Activated T-cell treated with anti-CD3 and anti-CD28 coated beads for 24 hours (primary cell): ENCODE measurements at regions not wholly inside any gene's neighbourhood (a gene's known extent, or its start where the extent isn't known, plus 50 kb on each side); places are given as distances from the start of the nearest gene placed in this dataset.

Experiments used
- DNase-seq: peaks from one replicate; pipeline ENCODE4 v3.0.0-alpha.2; 2020; ENCODE audit warnings: low read depth

GRCh38 chr11:129324533-129325175, 51.0 kb upstream of the BARX2 start:
- DNase-seq = no peak

DNA sequence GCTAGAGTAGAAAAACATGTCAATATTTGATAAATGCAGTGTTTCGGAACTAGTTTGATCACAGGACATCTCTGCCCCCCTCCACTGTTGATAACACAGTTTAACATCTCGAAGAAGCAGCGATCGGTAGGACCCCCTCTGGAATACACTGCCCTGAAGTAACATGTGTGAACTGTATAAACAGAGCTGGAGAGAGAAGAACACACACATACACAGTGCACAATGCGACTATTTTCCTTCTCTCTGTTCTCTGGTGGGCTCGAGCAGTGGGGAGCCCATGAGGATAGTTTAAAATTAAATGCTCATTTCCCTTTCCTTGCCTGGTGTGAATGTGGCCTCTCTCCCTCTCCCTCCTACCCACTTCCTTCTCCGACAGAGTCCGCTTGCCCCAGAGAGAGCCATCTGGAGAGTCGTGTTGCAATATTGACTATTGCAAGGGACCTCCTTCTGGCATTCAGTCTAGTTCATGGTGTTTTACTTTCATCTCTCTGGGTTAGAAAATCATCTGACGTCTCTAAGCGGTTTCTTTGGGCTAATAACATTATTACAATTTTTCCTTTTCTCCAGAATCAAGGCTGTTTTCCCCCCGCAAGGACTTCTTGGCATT, 51.6 kb upstream of the BARX2 start:
- DNase-seq = no peak

DNA sequence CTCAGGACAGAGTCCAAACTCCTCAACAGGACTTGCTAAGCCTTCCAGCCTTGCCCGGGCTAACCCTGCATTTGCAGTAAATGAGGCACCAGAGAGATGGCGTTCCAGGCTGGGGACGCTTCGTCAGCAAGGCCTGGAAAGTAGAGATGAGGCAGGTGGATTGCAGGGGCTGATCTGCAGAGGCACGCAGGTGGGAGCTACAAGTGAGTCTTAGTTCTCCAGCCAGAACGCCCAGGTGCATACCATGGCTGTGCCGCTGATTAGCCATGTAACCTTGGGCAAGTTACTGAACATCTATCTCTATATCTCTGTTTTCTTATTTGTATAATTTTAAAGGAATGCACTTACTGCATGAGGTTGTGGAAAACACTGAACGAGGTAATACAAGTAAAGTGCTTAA, 52.7 kb upstream of the BARX2 start:
- DNase-seq = no peak

GRCh38 chr11:129321076-129321475, 54.6 kb upstream of the BARX2 start:
- DNase-seq = no peak

DNA sequence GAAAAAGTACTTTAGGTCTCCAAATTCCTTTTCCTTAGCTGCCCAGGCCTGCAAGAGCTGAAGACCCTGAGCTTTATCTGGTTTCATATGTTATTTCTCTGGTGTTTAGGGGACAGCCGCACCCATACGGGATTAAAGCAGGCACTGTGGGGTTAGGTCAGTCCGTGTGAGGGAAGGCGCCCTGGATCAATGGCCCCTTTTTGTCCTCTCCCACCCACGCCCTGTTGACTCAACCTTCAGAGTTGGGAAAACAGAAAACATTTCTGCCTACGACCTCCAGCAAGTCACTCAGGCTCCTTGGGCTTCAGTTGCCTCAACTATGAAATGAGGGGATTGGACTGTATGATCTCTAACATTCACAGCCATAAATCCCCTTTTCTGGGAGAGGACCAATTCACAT, 55.2 kb upstream of the BARX2 start:
- no peak for DNase-seq

DNA sequence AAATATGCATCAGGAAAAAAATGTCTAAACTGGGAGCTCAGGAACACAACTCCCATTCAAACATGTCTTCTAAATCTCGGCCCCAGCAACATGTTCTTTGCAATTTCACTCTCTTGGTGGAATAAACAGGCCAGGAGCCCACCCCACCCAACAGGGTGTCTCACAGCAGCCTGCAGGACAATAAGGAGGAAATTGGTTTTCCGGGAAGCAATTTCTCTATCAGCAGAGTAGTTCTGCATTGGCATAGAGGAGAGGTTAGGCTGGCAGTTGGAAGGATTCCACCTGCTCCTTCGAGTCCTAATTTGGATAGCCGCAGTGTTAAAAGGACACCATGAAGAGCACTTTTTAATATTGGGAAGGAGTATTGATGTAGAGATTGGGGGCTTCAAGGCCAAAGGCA, 55.9 kb upstream of the BARX2 start:
- no peak for DNase-seq

DNA sequence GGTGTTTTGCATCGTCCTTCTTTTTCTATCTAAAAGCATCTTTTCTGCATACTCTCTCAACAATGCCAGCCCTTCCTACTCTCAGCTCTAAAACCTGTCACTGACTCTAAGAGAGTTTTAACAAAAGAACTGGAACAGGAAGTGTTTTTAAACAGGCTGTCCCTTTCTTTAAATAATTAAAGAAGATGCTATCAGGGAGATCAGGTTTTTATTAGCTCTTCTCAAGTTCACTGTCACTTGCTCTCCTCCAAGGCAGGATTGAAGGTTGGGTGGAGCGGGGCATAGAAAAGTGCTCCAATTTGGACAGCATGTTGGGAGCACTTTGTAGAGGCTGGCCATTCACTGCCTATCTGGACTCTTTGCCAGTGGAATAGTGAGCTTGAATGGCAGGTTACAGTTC, 56.4 kb upstream of the BARX2 start:
- DNase-seq = no peak

DNA sequence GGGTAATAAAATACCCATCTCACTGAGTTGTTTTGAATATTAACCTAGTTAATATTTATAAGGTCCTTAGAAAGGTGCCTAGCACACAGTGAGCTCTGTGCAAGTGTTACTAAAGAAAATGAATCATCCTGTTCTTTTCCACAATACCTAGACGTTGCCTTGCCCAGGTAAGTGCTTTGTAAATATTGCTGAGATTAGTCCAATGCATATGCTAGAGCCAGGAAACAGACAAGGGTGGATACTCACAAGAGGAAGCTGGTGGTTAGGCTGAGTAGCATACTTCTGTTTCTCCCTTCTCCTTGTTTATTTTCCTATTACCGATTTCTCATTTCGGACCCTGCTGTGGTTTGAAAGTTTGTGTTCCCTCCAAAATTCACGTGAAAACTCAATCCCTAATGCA, 58.1 kb upstream of the BARX2 start:
- no peak for DNase-seq

DNA sequence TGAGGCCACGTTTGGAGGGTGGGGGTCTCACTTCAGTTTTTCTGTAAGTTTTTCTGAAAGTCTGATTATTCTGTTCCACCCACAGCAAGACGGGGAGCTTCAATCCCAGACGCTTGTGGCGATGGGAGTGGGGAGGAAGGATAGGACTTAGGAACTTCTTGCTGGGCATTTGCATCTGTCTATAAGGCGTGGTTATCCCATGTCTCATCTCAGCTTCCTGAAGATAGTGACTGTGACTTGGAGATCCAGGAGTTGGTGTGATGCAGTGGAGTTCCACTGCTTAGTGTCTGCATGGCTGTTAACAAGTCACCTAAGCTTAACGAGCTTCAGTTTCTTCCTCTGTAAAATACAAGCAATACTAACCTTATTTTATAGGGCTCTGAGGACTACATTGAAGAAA, 58.9 kb upstream of the BARX2 start:
- no peak for DNase-seq

DNA sequence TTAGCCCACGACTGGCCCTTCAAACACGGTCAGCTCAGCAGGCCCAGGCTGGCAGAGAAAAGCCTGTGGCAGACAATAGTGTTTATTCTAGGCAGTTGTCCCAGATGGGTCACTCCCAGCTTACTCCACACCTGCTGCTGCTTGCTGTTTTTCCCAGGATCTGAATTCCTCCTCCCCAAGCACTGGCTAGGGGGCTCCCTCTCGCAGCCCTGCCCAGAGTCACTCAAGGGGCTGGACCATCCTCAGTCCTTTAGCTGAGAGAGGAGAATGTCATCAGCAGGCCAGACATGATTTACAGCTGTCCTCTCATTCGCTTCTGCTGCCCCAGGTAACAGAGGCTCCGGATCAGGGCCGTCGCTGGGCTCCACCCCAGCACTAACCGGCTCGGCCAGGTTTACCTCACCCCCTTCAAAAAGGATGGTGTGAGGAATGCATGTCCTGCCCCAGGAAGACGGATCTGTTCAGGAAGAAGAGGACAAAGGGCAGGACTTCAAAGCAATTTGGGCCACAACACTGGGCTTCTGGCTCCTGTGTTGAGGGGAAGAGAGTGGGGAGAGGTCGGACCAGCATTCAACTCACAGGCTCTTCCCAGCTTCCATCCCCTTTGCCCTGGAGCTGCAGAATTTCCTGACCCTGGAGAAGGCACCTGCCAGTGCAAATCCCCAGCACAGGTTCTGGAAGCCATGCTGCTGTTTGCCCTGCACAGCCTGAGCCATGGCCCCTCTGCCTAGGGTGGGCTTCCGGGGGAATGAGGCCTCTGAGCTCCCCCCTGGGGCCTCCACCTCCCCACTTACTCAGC, 59.7 kb upstream of the BARX2 start:
- no peak for DNase-seq

DNA sequence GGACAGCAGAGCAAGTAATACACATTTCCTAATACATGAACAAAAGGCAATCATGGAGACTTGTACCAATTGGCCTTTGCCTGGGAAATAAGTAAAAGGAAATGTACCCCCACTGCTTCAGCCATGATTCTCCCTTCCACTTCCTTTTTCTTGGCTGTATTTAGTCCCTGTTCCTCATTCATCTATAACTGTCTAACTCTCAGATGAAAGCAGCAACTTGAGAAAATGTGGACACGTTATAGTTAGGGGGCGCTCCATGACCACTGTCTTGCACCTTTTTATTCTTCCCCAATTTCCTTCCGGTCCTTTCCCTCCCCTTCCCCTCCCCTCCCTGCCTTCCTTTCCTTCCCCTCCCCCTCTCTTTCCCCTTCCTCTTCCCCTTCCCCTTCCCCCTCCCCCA, 61.3 kb upstream of the BARX2 start:
- no peak for DNase-seq

DNA sequence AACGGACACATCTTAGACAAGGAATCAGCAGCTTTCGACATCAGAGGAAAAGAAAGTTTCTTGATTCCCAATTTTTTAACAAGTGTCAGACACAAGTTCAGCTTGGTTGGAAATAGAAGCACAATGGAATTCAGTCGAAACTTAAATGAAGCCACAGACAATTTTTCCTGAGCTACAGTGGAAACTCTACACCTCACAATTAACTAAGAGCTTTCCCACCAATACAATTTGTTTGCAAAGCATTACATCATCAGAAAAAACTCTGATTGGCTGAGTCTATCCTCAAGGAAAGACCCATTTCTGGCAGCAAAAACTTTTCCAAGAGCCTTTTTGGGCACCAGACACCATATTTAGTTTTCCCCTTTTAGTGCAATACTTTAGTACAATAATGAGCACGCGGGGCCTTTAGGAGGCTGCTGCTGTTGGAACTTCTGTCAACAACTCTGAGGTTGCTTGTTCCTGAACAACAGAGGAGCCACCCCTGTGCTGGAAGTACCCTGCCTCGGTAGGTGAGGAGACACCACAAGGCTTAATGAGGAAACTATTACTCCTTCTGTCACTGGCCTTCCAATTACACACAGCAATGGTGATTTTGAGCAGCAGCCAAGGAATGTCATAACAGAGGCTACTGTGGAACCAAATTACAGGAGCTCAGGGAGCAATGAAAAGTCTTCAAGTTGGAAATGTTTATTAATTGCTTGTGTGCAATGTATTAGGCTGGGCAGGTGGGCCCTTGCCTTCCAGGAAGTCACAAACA, 61.9 kb upstream of the BARX2 start:
- DNase-seq = no peak

DNA sequence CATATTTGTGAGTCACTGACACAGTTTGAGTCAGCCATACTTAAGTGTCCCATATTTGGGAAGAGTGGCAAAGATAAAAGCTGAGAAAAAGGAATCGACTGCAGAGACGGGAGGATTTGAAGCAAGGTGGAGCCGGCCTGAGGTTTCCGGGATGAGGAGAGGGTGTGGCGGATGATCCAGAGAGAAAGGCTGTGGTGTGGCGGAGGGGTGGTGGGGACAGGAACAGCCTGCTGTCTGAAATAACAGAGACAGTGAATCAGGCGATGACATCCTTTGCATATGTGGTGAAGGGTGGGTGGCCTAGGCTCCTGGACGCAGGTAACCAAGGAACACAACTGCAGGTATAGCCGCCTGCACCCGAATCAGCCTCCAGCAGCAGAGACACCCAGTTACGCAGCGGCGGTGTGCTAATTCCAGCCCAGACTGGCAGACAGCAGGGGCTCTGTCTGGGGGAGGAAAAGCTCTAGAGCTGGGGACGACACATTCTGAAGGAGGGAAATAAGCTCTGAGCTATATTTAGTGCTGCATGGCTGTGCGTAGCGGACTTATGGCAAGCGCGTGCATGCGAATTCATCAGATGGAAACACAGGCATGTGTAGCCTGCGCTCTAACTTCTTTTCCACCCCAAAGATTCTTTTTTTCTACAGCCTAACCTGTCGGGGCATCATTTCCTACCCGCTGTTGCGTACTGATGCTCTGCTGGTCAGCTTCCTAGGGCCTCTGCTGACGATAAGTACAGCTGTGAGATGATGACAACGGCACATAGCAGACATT, 62.7 kb upstream of the BARX2 start:
- no peak for DNase-seq

GRCh38 chr11:129308241-129308865, 67.3 kb upstream of the BARX2 start:
- DNase-seq = no peak

DNA sequence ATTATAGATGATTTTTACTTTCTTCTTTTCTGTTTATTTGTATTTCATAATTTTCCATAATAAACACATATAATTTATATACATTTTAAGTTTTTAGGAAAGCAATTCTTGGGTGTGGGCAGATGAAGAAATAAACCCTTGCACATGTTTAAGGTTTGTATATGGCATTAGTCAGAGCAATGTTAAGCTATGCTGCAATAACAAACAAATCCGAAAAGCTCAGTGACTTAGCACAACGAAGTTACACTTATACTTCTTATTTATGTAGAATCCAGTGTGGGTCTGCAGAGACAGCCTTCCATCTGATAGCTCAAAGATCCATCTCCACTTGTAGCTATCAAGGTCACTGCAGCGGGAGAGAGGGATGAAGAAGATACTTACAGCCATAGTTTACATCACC, 68.5 kb upstream of the BARX2 start:
- DNase-seq = no peak

DNA sequence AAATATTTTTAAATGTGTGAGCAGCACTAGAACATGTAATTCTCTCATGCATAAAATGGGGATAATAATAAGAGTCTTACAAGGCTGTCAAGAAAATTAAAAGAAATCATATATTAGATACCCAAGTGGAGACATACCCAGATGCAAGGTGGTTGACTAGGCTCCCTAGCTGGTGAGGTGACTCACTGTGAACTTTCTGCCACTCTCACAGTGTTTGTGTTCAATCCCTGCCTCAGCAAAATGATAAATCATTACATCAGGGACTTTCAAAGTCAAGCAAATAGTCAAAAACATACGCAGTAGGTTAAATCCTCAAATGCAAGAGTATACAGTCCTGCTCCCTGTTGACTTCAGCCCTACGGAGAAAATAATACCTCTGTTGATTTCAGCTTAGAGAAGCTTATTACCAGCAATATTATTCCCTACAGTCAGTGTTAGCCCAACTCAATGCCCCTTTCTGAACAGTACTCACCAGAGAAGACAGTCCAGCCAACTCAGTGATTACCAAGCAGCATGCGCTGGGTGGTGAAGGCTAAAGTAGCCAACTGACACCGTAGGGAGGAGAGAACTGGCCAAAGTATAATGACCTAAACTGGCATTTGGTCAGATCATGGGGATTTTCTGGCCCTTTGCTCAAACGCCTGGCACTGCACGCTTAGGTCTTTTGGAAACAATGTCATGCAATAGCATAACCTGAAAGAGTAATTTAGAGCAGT, 73.1 kb upstream of the BARX2 start:
- DNase-seq = no peak

GRCh38 chr11:129300099-129300498, 75.5 kb upstream of the BARX2 start:
- no peak for DNase-seq

DNA sequence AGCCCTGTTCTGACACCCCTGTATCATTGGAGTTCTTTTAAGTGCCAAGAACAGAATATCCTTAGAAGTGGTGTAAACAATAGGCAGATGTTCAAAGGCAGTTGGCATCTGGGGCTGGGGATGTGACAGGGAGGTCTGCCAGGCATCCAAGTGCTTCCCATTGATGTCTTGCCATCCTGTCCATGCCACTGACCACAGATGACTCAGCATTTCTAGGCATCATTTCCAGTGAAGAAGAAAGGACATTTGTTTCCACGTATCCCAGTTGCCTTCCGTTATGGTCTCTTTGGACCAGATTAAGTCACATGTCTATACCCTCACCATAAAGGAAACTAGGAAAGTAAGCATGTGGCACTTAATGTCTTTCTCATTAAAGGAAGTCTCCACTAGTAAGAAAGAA, 76.7 kb upstream of the BARX2 start:
- no peak for DNase-seq

- DNase-seq = no peak
Measured at GRCh38 chr11:129295746-129296145, 79.9 kb upstream of the BARX2 start.

- no peak for DNase-seq
Measured at GRCh38 chr11:129292771-129293170, 82.9 kb upstream of the BARX2 start.

DNA sequence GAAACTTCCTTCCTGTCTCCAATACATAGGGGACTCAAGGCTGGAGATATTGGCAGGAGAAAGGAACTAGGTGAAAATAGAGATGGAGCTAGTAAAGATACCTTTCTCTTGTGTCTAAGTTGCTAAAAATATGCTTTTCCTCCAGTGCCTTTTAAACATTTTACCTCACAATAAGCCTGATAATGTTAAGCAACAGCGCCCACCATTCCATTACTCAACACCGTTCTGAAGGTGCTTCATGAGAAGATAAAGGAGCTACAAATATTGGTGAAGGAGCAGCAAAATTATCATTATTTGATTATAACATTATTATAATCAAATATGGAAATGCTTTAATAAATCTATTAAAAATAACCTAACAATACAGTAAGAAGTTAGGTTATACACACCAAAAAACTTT, 83.6 kb upstream of the BARX2 start:
- no peak for DNase-seq
